SU-DHL-6 (cell line): ENCODE measurements at regions not wholly inside any gene's neighbourhood (a gene's known extent, or its start where the extent isn't known, plus 50 kb on each side); places are given as distances from the start of the nearest gene placed in this dataset.

Source experiments
- H2AFZ ChIP-seq: fragments of 200-600 bp; sonication (generic); 2 replicates; pipeline ENCODE4 v1.6.1; 2014; ENCODE audit warnings: low read depth, mild to moderate bottlenecking, moderate library complexity, mixed read lengths, antibody characterized with exemption, low read length; ENCODE audit not compliant: severe bottlenecking
- H3F3A ChIP-seq: fragments of 200-600 bp; shearing (Covaris generic); 2 replicates; pipeline ENCODE4 v1.6.0; 2016; ENCODE audit warnings: antibody characterized with exemption, mild to moderate bottlenecking; ENCODE audit not compliant: insufficient read depth
- H3K27ac ChIP-seq: fragments of 200-600 bp; sonication (generic); 2 replicates; pipeline ENCODE4 v1.5.1; 2016; ENCODE audit warnings: low read depth, mild to moderate bottlenecking, low read length, moderate library complexity, mixed read lengths
- H3K27me3 ChIP-seq: fragments of 200-600 bp; sonication (generic), shearing (Covaris generic); 2 replicates; pipeline ENCODE4 v1.6.0; 2014; ENCODE audit warnings: mild to moderate bottlenecking, low read length
- H3K36me3 ChIP-seq: fragments of 200-600 bp; sonication (generic); 2 replicates; pipeline ENCODE4 v1.6.1; 2014; ENCODE audit warnings: mild to moderate bottlenecking, low read length, mixed read lengths
- H3K4me2 ChIP-seq: fragments of 300-600, 200-600 bp; shearing (Covaris generic), sonication (generic); 2 replicates; pipeline ENCODE4 v1.6.0; 2014; ENCODE audit warnings: low read length, low read depth, mild to moderate bottlenecking; ENCODE audit not compliant: poor library complexity, severe bottlenecking
- H3K4me3 ChIP-seq: fragments of 200-600 bp; sonication (generic); 2 replicates; pipeline ENCODE4 v1.5.1; 2014; ENCODE audit warnings: antibody characterized with exemption, low read length, mild to moderate bottlenecking, mixed read lengths; ENCODE audit not compliant: insufficient read depth, poor library complexity, severe bottlenecking
- H3K79me2 ChIP-seq: fragments of 200-600 bp; sonication (generic); 2 replicates; pipeline ENCODE4 v1.6.1; 2014; ENCODE audit warnings: mild to moderate bottlenecking, low read length, moderate library complexity; ENCODE audit not compliant: insufficient read depth
- H3K9ac ChIP-seq: fragments of 200-600 bp; sonication (generic); 2 replicates; pipeline ENCODE4 v1.7.0; 2014; ENCODE audit warnings: mild to moderate bottlenecking, low read length
- H3K9me2 ChIP-seq: fragments of 200-600 bp; sonication (generic); replicated peaks from 2 replicates; pipeline ENCODE4 v1.6.1; 2014; ENCODE audit warnings: low read length; ENCODE audit not compliant: insufficient read depth
- H3K9me3 ChIP-seq: fragments of 200-600 bp; sonication (generic); 2 replicates; pipeline ENCODE4 v1.6.1; 2014; ENCODE audit warnings: low read length, mixed read lengths; ENCODE audit not compliant: insufficient read depth
- H4K20me1 ChIP-seq: fragments of 200-600 bp; sonication (generic); 2 replicates; pipeline ENCODE4 v1.6.1; 2014; ENCODE audit warnings: low read depth, mild to moderate bottlenecking, antibody characterized with exemption, low read length, moderate library complexity, mixed read lengths
- EZH2phosphoT487 ChIP-seq: fragments of 200-600 bp; sonication (generic), shearing (Covaris generic); conservative IDR thresholded peaks from 2 replicates; pipeline ENCODE4 v1.6.1; 2018; ENCODE audit warnings: mild to moderate bottlenecking, antibody characterized with exemption, low read length, moderate library complexity, mixed read lengths
- TF ChIP-seq, protein P1 (sequence below): fragments of 200-600 bp; sonication (generic); IDR thresholded peaks from one replicate; pipeline ENCODE4 v1.5.1; 2017; ENCODE audit warnings: antibody characterized with exemption, mild to moderate bottlenecking, low read length, moderate library complexity; ENCODE audit not compliant: insufficient read depth, poor library complexity, severe bottlenecking

- Histone ChIP-seq H3K36me3 (no peaks in the 10 kb centered on the region), H3K27me3 (no peaks in the 10 kb centered on the region), H2AFZ (no peak overlapping the region), H4K20me1 (no peaks in the 10 kb centered on the region), H3K9me2 (no peaks in the 10 kb centered on the region), H3K4me3 (no peak overlapping the region), H3K27ac (no peak overlapping the region), H3K79me2 (no peaks in the 10 kb centered on the region), H3K9me3 (no peaks in the 10 kb centered on the region), H3K4me2 (no peak overlapping the region), H3F3A (no peaks in the 10 kb centered on the region), H3K9ac (no peak overlapping the region)
- no peak for TF ChIP-seq EZH2phosphoT487
- TF ChIP-seq, protein P1, sequence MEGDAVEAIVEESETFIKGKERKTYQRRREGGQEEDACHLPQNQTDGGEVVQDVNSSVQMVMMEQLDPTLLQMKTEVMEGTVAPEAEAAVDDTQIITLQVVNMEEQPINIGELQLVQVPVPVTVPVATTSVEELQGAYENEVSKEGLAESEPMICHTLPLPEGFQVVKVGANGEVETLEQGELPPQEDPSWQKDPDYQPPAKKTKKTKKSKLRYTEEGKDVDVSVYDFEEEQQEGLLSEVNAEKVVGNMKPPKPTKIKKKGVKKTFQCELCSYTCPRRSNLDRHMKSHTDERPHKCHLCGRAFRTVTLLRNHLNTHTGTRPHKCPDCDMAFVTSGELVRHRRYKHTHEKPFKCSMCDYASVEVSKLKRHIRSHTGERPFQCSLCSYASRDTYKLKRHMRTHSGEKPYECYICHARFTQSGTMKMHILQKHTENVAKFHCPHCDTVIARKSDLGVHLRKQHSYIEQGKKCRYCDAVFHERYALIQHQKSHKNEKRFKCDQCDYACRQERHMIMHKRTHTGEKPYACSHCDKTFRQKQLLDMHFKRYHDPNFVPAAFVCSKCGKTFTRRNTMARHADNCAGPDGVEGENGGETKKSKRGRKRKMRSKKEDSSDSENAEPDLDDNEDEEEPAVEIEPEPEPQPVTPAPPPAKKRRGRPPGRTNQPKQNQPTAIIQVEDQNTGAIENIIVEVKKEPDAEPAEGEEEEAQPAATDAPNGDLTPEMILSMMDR: no peak
Measured at GRCh38 chr12:20245491-20245890, 122.8 kb upstream of the PDE3A start.

DNA sequence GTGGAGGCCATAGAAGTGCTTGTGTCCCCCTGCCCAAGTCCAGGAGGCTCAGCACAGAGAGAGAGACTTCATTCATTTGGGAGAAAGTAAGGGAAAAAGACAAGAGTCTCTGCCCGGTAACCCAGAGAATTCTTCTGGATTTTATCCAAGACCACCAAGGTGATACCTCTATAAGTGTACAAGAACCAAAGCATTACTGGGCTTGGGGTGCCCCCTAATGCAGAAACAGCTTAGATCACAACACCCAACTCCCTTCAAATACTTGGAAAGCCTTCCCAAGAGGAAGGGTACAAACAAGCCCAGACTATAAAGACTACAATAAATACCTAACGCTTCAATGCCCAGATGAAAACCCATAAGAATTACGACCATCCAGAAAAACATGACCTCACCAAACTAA is 119.7 kb upstream of the PDE3A start:
- no peak overlapping the region for H3K27ac ChIP-seq
- no peaks in the 10 kb centered on the region for H3F3A ChIP-seq
- H3K36me3 ChIP-seq: no peaks in the 10 kb centered on the region
- H3K79me2 ChIP-seq: no peaks in the 10 kb centered on the region
- H3K27me3 ChIP-seq: no peaks in the 10 kb centered on the region
- H3K9ac ChIP-seq: no peak overlapping the region
- H3K4me2 ChIP-seq: no peak overlapping the region
- H3K9me3 ChIP-seq: no peaks in the 10 kb centered on the region
- H2AFZ ChIP-seq: no peak overlapping the region
- TF ChIP-seq EZH2phosphoT487: no peak
- TF ChIP-seq, protein P1: no peak
- H3K9me2 ChIP-seq: no peaks in the 10 kb centered on the region
- H4K20me1 ChIP-seq: no peaks in the 10 kb centered on the region
- no peak overlapping the region for H3K4me3 ChIP-seq

GRCh38 chr12:20250761-20251160 is 117.6 kb upstream of the PDE3A start:
- no peak overlapping the region for H3K27ac ChIP-seq
- no peaks in the 10 kb centered on the region; the same call in 1 of the 2 replicates for H3K9me2 ChIP-seq
- H3K4me2 ChIP-seq: no peak overlapping the region
- H3K9ac ChIP-seq: no peak overlapping the region
- TF ChIP-seq, protein P1: no peak
- TF ChIP-seq EZH2phosphoT487: no peak
- no peaks in the 10 kb centered on the region for H3K79me2 ChIP-seq
- no peak overlapping the region for H2AFZ ChIP-seq
- no peaks in the 10 kb centered on the region for H3F3A ChIP-seq
- no peak overlapping the region for H3K4me3 ChIP-seq
- no peaks in the 10 kb centered on the region for H3K9me3 ChIP-seq
- H3K27me3 ChIP-seq: no peaks in the 10 kb centered on the region
- no peaks in the 10 kb centered on the region for H4K20me1 ChIP-seq
- no peaks in the 10 kb centered on the region for H3K36me3 ChIP-seq

- no peak overlapping the region for H3K4me3 ChIP-seq
- H3F3A ChIP-seq: no peaks in the 10 kb centered on the region
- TF ChIP-seq EZH2phosphoT487: no peak
- H3K79me2 ChIP-seq: no peaks in the 10 kb centered on the region
- H3K9ac ChIP-seq: no peak overlapping the region
- no peaks in the 10 kb centered on the region for H3K27me3 ChIP-seq
- no peak overlapping the region for H2AFZ ChIP-seq
- no peaks in the 10 kb centered on the region; the same call in 1 of the 2 replicates for H3K9me2 ChIP-seq
- H3K4me2 ChIP-seq: no peak overlapping the region
- no peak overlapping the region for H3K27ac ChIP-seq
- no peaks in the 10 kb centered on the region for H3K36me3 ChIP-seq
- H4K20me1 ChIP-seq: no peaks in the 10 kb centered on the region
- no peaks in the 10 kb centered on the region for H3K9me3 ChIP-seq
Measured at GRCh38 chr12:20257311-20257710, 111.0 kb upstream of the PDE3A start.
